Activated naive CD4-positive, alpha-beta T cell treated with anti-CD3 and anti-CD28 coated beads, Interleukin-2, amount 10 ng/mL, durations not matched to agents 7 days and 5 days (primary cell): ENCODE measurements at regions not wholly inside any gene's neighbourhood (a gene's known extent, or its start where the extent isn't known, plus 50 kb on each side); places are given as distances from the start of the nearest gene placed in this dataset.
A peak's percentile ranks its signal among the peaks of the same experiment; 100 is the strongest.

Source experiments
- CTCF ChIA-PET: fragments of 350-600 bp; sonication (Branson Sonifier 250); formaldehyde crosslinking; loops from one replicate; lab custom pipeline; 2021; ENCODE audit warnings: antibody characterized with exemption; lab: Charles Lee
- DNase-seq: peaks from one replicate; pipeline ENCODE4 v3.0.0-alpha.2; 2020
- H3K27ac Mint-ChIP-seq: one replicate; pipeline ENCODE4 v1.8.0; 2021; ENCODE audit warnings: mild to moderate bottlenecking, moderate library complexity, mixed read lengths
- H3K27me3 Mint-ChIP-seq: one replicate; pipeline ENCODE4 v1.8.0; 2021; ENCODE audit warnings: mild to moderate bottlenecking, mixed read lengths
- H3K36me3 Mint-ChIP-seq: one replicate; pipeline ENCODE4 v1.8.0; 2021; ENCODE audit warnings: mixed read lengths
- H3K4me1 Mint-ChIP-seq: one replicate; pipeline ENCODE4 v1.8.0; 2021; ENCODE audit warnings: mixed read lengths
- H3K4me3 Mint-ChIP-seq: one replicate; pipeline ENCODE4 v1.8.0; 2021; ENCODE audit warnings: mild to moderate bottlenecking, moderate library complexity, mixed read lengths
- H3K9me3 Mint-ChIP-seq: one replicate; pipeline ENCODE4 v1.8.0; 2021; ENCODE audit warnings: mixed read lengths

- H3K4me3 Mint-ChIP-seq, result no peak overlapping the region
- CTCF ChIA-PET, result no interaction called here
- no peak for DNase-seq
- H3K9me3 Mint-ChIP-seq, result peaks cover 6% of the 10 kb centered on the region
- H3K36me3 Mint-ChIP-seq, result no peaks in the 10 kb centered on the region
- H3K27me3 Mint-ChIP-seq, result peaks cover 28% of the 10 kb centered on the region
- H3K4me1 Mint-ChIP-seq, result no peaks in the 10 kb centered on the region
- no peak overlapping the region for H3K27ac Mint-ChIP-seq
These were observed 125.3 kb downstream of the TWIST2 start for GRCh38 chr2:238973038-238973739.

GRCh38 chr2:238974081-238974480 lies 126.2 kb downstream of the TWIST2 start:
- Mint-ChIP-seq H3K27ac (no peak overlapping the region), H3K9me3 (peaks cover 6% of the 10 kb centered on the region)

GRCh38 chr2:238974501-238975166 lies 126.7 kb downstream of the TWIST2 start:
- H3K36me3 Mint-ChIP-seq, result no peaks in the 10 kb centered on the region
- CTCF ChIA-PET, result no interaction called here
- H3K27ac Mint-ChIP-seq, result no peak overlapping the region
- DNase-seq, result no peak
- peaks cover 28% of the 10 kb centered on the region for H3K27me3 Mint-ChIP-seq
- H3K4me3 Mint-ChIP-seq, result no peak overlapping the region
- no peaks in the 10 kb centered on the region for H3K4me1 Mint-ChIP-seq
- peaks cover 6% of the 10 kb centered on the region for H3K9me3 Mint-ChIP-seq

More at GRCh38 chr2:238974081-238974480, 126.2 kb downstream of the TWIST2 start:
- Mint-ChIP-seq H3K4me1 (no peaks in the 10 kb centered on the region), H3K4me3 (no peak overlapping the region), H3K27me3 (peaks cover 28% of the 10 kb centered on the region), H3K36me3 (no peaks in the 10 kb centered on the region)
- CTCF ChIA-PET, result no interaction called here
- DNase-seq, result no peak

GRCh38 chr2:238975408-238975807 lies 127.5 kb downstream of the TWIST2 start:
- H3K9me3 Mint-ChIP-seq, result peaks cover 6% of the 10 kb centered on the region

GRCh38 chr2:238978497-238978896 lies 130.6 kb downstream of the TWIST2 start:
- Mint-ChIP-seq H3K27me3 (peaks cover 8% of the 10 kb centered on the region), H3K4me3 (no peak overlapping the region), H3K27ac (no peak overlapping the region), H3K36me3 (no peaks in the 10 kb centered on the region), H3K4me1 (no peaks in the 10 kb centered on the region), H3K9me3 (peaks cover 6% of the 10 kb centered on the region)
- DNase-seq, result no peak
- CTCF ChIA-PET, result no interaction called here

More at GRCh38 chr2:238975408-238975807, 127.5 kb downstream of the TWIST2 start:
- Mint-ChIP-seq H3K36me3 (no peaks in the 10 kb centered on the region), H3K4me1 (no peaks in the 10 kb centered on the region), H3K27me3 (peaks cover 22% of the 10 kb centered on the region), H3K27ac (no peak overlapping the region), H3K4me3 (no peak overlapping the region)
- CTCF ChIA-PET, result no interaction called here
- DNase-seq, result no peak

GRCh38 chr2:238979636-238980035 lies 131.8 kb downstream of the TWIST2 start:
- no peak overlapping the region for H3K27ac Mint-ChIP-seq
- peaks cover 6% of the 10 kb centered on the region for H3K9me3 Mint-ChIP-seq
- no peak for DNase-seq
- H3K36me3 Mint-ChIP-seq, result no peaks in the 10 kb centered on the region
- H3K4me1 Mint-ChIP-seq, result no peaks in the 10 kb centered on the region
- H3K4me3 Mint-ChIP-seq, result no peak overlapping the region
- H3K27me3 Mint-ChIP-seq, result peaks cover 4% of the 10 kb centered on the region
- CTCF ChIA-PET, result no interaction called here

GRCh38 chr2:238985041-238985729 lies 137.3 kb downstream of the TWIST2 start:
- peaks cover 19% of the 10 kb centered on the region for H3K27me3 Mint-ChIP-seq
- no peak overlapping the region for H3K4me3 Mint-ChIP-seq
- no peak for DNase-seq
- no peak overlapping the region for H3K27ac Mint-ChIP-seq
- CTCF ChIA-PET, result no interaction called here
- H3K9me3 Mint-ChIP-seq, result no peaks in the 10 kb centered on the region
- H3K4me1 Mint-ChIP-seq, result no peaks in the 10 kb centered on the region
- H3K36me3 Mint-ChIP-seq, result no peaks in the 10 kb centered on the region

- DNase-seq, result peak; percentile 12
- Mint-ChIP-seq H3K27ac (no peak overlapping the region), H3K4me3 (no peak overlapping the region), H3K36me3 (no peaks in the 10 kb centered on the region), H3K9me3 (no peaks in the 10 kb centered on the region), H3K4me1 (no peaks in the 10 kb centered on the region), H3K27me3 (peaks cover 19% of the 10 kb centered on the region)
- CTCF ChIA-PET, result no interaction called here
These were observed 138.1 kb downstream of the TWIST2 start for GRCh38 chr2:238985931-238986446.

GRCh38 chr2:238986491-238987351 lies 138.8 kb downstream of the TWIST2 start:
- H3K27ac Mint-ChIP-seq, result no peak overlapping the region
- no peaks in the 10 kb centered on the region for H3K9me3 Mint-ChIP-seq
- DNase-seq, result peak; percentile 5
- peaks cover 24% of the 10 kb centered on the region for H3K27me3 Mint-ChIP-seq
- CTCF ChIA-PET, result no interaction called here
- no peaks in the 10 kb centered on the region for H3K36me3 Mint-ChIP-seq
- no peaks in the 10 kb centered on the region for H3K4me1 Mint-ChIP-seq
- H3K4me3 Mint-ChIP-seq, result no peak overlapping the region

GRCh38 chr2:238987352-238987981 lies 139.6 kb downstream of the TWIST2 start:
- Mint-ChIP-seq H3K4me3 (no peak overlapping the region), H3K27ac (no peak overlapping the region), H3K4me1 (no peaks in the 10 kb centered on the region), H3K9me3 (no peaks in the 10 kb centered on the region), H3K27me3 (peaks cover 26% of the 10 kb centered on the region), H3K36me3 (no peaks in the 10 kb centered on the region)
- CTCF ChIA-PET, result no interaction called here
- DNase-seq, result no peak

- Mint-ChIP-seq H3K27ac (no peak overlapping the region), H3K4me1 (no peaks in the 10 kb centered on the region), H3K9me3 (no peaks in the 10 kb centered on the region), H3K36me3 (no peaks in the 10 kb centered on the region), H3K27me3 (peaks cover 29% of the 10 kb centered on the region), H3K4me3 (no peak overlapping the region)
- peak; percentile 5 for DNase-seq
- CTCF ChIA-PET, result no interaction called here
These were observed 140.2 kb downstream of the TWIST2 start for GRCh38 chr2:238988105-238988504.

GRCh38 chr2:238988752-238989151 lies 140.9 kb downstream of the TWIST2 start:
- no peaks in the 10 kb centered on the region for H3K36me3 Mint-ChIP-seq
- no peaks in the 10 kb centered on the region for H3K4me1 Mint-ChIP-seq
- CTCF ChIA-PET, result no interaction called here
- H3K27ac Mint-ChIP-seq, result no peak overlapping the region
- H3K4me3 Mint-ChIP-seq, result no peak overlapping the region
- peaks cover 31% of the 10 kb centered on the region for H3K27me3 Mint-ChIP-seq
- peak; percentile 16 for DNase-seq
- no peaks in the 10 kb centered on the region for H3K9me3 Mint-ChIP-seq

- DNase-seq, result peak; percentile 18
- Mint-ChIP-seq H3K27ac (no peak overlapping the region), H3K27me3 (peaks cover 36% of the 10 kb centered on the region), H3K9me3 (no peaks in the 10 kb centered on the region), H3K4me3 (no peak overlapping the region), H3K4me1 (no peaks in the 10 kb centered on the region), H3K36me3 (no peaks in the 10 kb centered on the region)
- CTCF ChIA-PET, result no interaction called here
These were observed 141.6 kb downstream of the TWIST2 start for GRCh38 chr2:238989484-238989883.
